ENCODE measurements at regions not wholly inside any gene's neighbourhood (a gene's known extent, or its start where the extent isn't known, plus 50 kb on each side); places are given as distances from the start of the nearest gene placed in this dataset.

- DNase-seq (ENCODE audit: low read depth), result no peak
- H3K4me3 ChIP-seq (ENCODE audit: low read depth, low read length), result no peak overlapping the region
- no peak for TF ChIP-seq CTCF (IDR thresholded peaks at IDR 0.05; ENCODE audit: insufficient read depth, low read depth, low read length, missing control alignments)
Observed at GRCh38 chr2:236335696-236336574, 71.7 kb upstream of the ASB18 start.

GRCh38 chr2:236336575-236337464 is 72.6 kb upstream of the ASB18 start:
- H3K4me3 ChIP-seq (ENCODE audit: low read depth, low read length), result no peak overlapping the region
- no peak for TF ChIP-seq CTCF (IDR thresholded peaks at IDR 0.05; ENCODE audit: insufficient read depth, low read depth, low read length, missing control alignments)
- DNase-seq (ENCODE audit: low read depth), result no peak

- TF ChIP-seq CTCF (IDR thresholded peaks at IDR 0.05; ENCODE audit: insufficient read depth, low read depth, low read length, missing control alignments), result no peak
- no peak overlapping the region for H3K4me3 ChIP-seq (ENCODE audit: low read depth, low read length)
- no peak for DNase-seq (ENCODE audit: low read depth)
Observed at GRCh38 chr2:236337465-236338325, 73.5 kb upstream of the ASB18 start.

- TF ChIP-seq CTCF (IDR thresholded peaks at IDR 0.05; ENCODE audit: insufficient read depth, low read depth, low read length, missing control alignments), result no peak
- DNase-seq (ENCODE audit: low read depth), result no peak
- H3K4me3 ChIP-seq (ENCODE audit: low read depth, low read length), result no peak overlapping the region
Observed at GRCh38 chr2:236338495-236339184, 74.4 kb upstream of the ASB18 start.

GRCh38 chr2:236340251-236340650 is 76.0 kb upstream of the ASB18 start:
- H3K4me3 ChIP-seq (ENCODE audit: low read depth, low read length), result no peak overlapping the region
- DNase-seq (ENCODE audit: low read depth), result no peak
- no peak for TF ChIP-seq CTCF (IDR thresholded peaks at IDR 0.05; ENCODE audit: insufficient read depth, low read depth, low read length, missing control alignments)

- no peak for DNase-seq (ENCODE audit: low read depth)
- no peak for TF ChIP-seq CTCF (IDR thresholded peaks at IDR 0.05; ENCODE audit: insufficient read depth, low read depth, low read length, missing control alignments)
- H3K4me3 ChIP-seq (ENCODE audit: low read depth, low read length), result no peak overlapping the region
Observed at GRCh38 chr2:236341067-236341466, 76.9 kb upstream of the ASB18 start.
